HEK293T (cell line): ENCODE measurements at regions not wholly inside any gene's neighbourhood (a gene's known extent, or its start where the extent isn't known, plus 50 kb on each side); places are given as distances from the start of the nearest gene placed in this dataset.

Experiments used
- CTCF ChIA-PET: fragments of 350-600 bp; formaldehyde crosslinking; extraction: SDS; loops from one replicate; lab custom pipeline; 2021; ENCODE audit warnings: antibody characterized with exemption, inconsistent platforms; lab: Yijun Ruan, JAX
- POLR2A ChIA-PET: fragments of 350-600 bp; formaldehyde crosslinking; extraction: SDS; loops from one replicate; lab custom pipeline; 2020; ENCODE audit warnings: antibody characterized with exemption, inconsistent platforms; lab: Yijun Ruan, JAX
- DNase-seq: peaks from one replicate; pipeline ENCODE4 v3.0.0; 2012; ENCODE audit warnings: mixed read lengths; ENCODE audit errors: extremely low spot score
- ARNT ChIP-seq: fragments of 450-650 bp; IDR thresholded peaks from 2 replicates; pipeline ENCODE4 v1.6.1; 2017; ENCODE audit warnings: mild to moderate bottlenecking
- BHLHE40 ChIP-seq: fragments of 450-650 bp; IDR thresholded peaks from 2 replicates; pipeline ENCODE4 v1.6.1; 2016; ENCODE audit warnings: mild to moderate bottlenecking, moderate library complexity, borderline replicate concordance
- CTBP1 ChIP-seq: fragments of 450-650 bp; IDR thresholded peaks from 2 replicates; pipeline ENCODE4 v1.6.1; 2016; ENCODE audit warnings: borderline replicate concordance
- ELF4 ChIP-seq: fragments of 450-650 bp; IDR thresholded peaks from 2 replicates; pipeline ENCODE4 v1.6.1; 2017; ENCODE audit warnings: antibody characterized with exemption
- FOXA1 ChIP-seq: fragments of 450-650 bp; IDR thresholded peaks from 2 replicates; pipeline ENCODE4 v1.6.1; 2016; ENCODE audit warnings: mild to moderate bottlenecking
- FOXK2 ChIP-seq: fragments of 450-650 bp; IDR thresholded peaks from 2 replicates; pipeline ENCODE4 v1.6.1; 2016; ENCODE audit warnings: mild to moderate bottlenecking
- FOXM1 ChIP-seq: fragments of 450-650 bp; IDR thresholded peaks from 2 replicates; pipeline ENCODE4 v1.6.1; 2017; ENCODE audit warnings: mild to moderate bottlenecking, borderline replicate concordance
- HDGF ChIP-seq: fragments of 450-650 bp; IDR thresholded peaks from 2 replicates; pipeline ENCODE4 v1.6.1; 2017; ENCODE audit warnings: antibody characterized with exemption, borderline replicate concordance
- L3MBTL2 ChIP-seq: fragments of 450-650 bp; conservative IDR thresholded peaks from 2 replicates; pipeline ENCODE4 v1.6.1; 2016; ENCODE audit warnings: mild to moderate bottlenecking
- LEF1 ChIP-seq: fragments of 450-650 bp; IDR thresholded peaks from 2 replicates; pipeline ENCODE4 v1.6.1; 2017; ENCODE audit warnings: mild to moderate bottlenecking, borderline replicate concordance
- NFRKB ChIP-seq: fragments of 450-650 bp; IDR thresholded peaks from 2 replicates; pipeline ENCODE4 v1.6.1; 2016; ENCODE audit warnings: mild to moderate bottlenecking, moderate library complexity
- PKNOX1 ChIP-seq: fragments of 450-650 bp; IDR thresholded peaks from 2 replicates; pipeline ENCODE4 v1.6.1; 2016
- SP1 ChIP-seq: fragments of 450-650 bp; IDR thresholded peaks from 2 replicates; pipeline ENCODE4 v1.6.1; 2017
- SUZ12 ChIP-seq: fragments of 450-650 bp; IDR thresholded peaks from 2 replicates; pipeline ENCODE4 v1.6.1; 2016; ENCODE audit warnings: mild to moderate bottlenecking
- TARDBP ChIP-seq: fragments of 450-650 bp; IDR thresholded peaks from 2 replicates; pipeline ENCODE4 v1.6.1; 2016
- ZNF384 ChIP-seq: fragments of 450-650 bp; IDR thresholded peaks from 2 replicates; pipeline ENCODE4 v1.6.1; 2016

- DNase-seq = no peak
- TF ChIP-seq FOXM1 (no peak), PKNOX1 (no peak), LEF1 (no peak), BHLHE40 (no peak), L3MBTL2 (no peak), TARDBP (no peak), FOXK2 (no peak), SUZ12 (no peak), ARNT (no peak), HDGF (no peak), CTBP1 (no peak), FOXA1 (no peak)
- POLR2A ChIA-PET = no interaction called here
- CTCF ChIA-PET = no interaction called here
Observed at GRCh38 chr1:78722947-78723346, 73.3 kb downstream of the IFI44 start.

GRCh38 chr1:78726686-78727085, 77.1 kb downstream of the IFI44 start:
- POLR2A ChIA-PET = no interaction called here
- TF ChIP-seq LEF1 = no peak
- DNase-seq = no peak
- CTCF ChIA-PET = no interaction called here

GRCh38 chr1:78728359-78728758, 78.7 kb downstream of the IFI44 start:
- TF ChIP-seq L3MBTL2 = no peak
- TF ChIP-seq CTBP1 = no peak
- TF ChIP-seq FOXA1 = no peak
- TF ChIP-seq BHLHE40 = no peak
- TF ChIP-seq LEF1 = no peak
- TF ChIP-seq FOXM1 = no peak
- TF ChIP-seq PKNOX1 = no peak
- no peak for TF ChIP-seq ELF4
- TF ChIP-seq SP1 = no peak
- POLR2A ChIA-PET = no interaction called here
- CTCF ChIA-PET = no interaction called here
- no peak for DNase-seq

GRCh38 chr1:78730054-78730453, 80.4 kb downstream of the IFI44 start:
- ChIA-PET CTCF (no interaction called here), POLR2A (no interaction called here)
- DNase-seq = no peak
- TF ChIP-seq PKNOX1 (no peak), CTBP1 (no peak), L3MBTL2 (no peak), HDGF (no peak), ZNF384 (no peak), FOXK2 (no peak)

- TF ChIP-seq NFRKB = no peak
- TF ChIP-seq BHLHE40 = no peak
- no peak for TF ChIP-seq CTBP1
- ChIA-PET POLR2A (no interaction called here), CTCF (no interaction called here)
- no peak for DNase-seq
Observed at GRCh38 chr1:78731674-78732073, 82.0 kb downstream of the IFI44 start.

GRCh38 chr1:78737241-78737640, 87.6 kb downstream of the IFI44 start:
- no peak for DNase-seq
- CTCF ChIA-PET = no interaction called here
- POLR2A ChIA-PET = no interaction called here
- TF ChIP-seq SUZ12 (no peak), LEF1 (no peak), TARDBP (no peak), FOXK2 (no peak), ARNT (no peak), SP1 (no peak), FOXM1 (no peak), ELF4 (no peak), BHLHE40 (no peak), ZNF384 (no peak), PKNOX1 (no peak), HDGF (no peak), L3MBTL2 (no peak), NFRKB (no peak)

GRCh38 chr1:78743626-78744025, 94.0 kb downstream of the IFI44 start:
- CTCF ChIA-PET = no interaction called here
- TF ChIP-seq HDGF (no peak), TARDBP (no peak), CTBP1 (no peak), LEF1 (no peak)
- no peak for DNase-seq
- POLR2A ChIA-PET = no interaction called here
